Rectal smooth muscle tissue (tissue), 1 donor: ENCODE measurements at regions not wholly inside any gene's neighbourhood (a gene's known extent, or its start where the extent isn't known, plus 50 kb on each side); places are given as distances from the start of the nearest gene placed in this dataset.

Experiments used
- H3K27ac ChIP-seq: one replicate; pipeline ENCODE4 v1.7.0; 2013; ENCODE audit warnings: low read depth, low read length, inconsistent platforms
- H3K27me3 ChIP-seq: one replicate; pipeline ENCODE4 v1.7.0; 2013; ENCODE audit warnings: low read length; ENCODE audit not compliant: control insufficient read depth, insufficient read depth
- H3K36me3 ChIP-seq: one replicate; pipeline ENCODE4 v1.7.0; 2013; ENCODE audit warnings: low read length; ENCODE audit not compliant: control insufficient read depth, insufficient read depth
- H3K4me1 ChIP-seq: one replicate; pipeline ENCODE4 v1.7.0; 2013; ENCODE audit warnings: low read length; ENCODE audit not compliant: control insufficient read depth, insufficient read depth
- H3K4me3 ChIP-seq: one replicate; pipeline ENCODE4 v1.7.0; 2013; ENCODE audit warnings: low read length
- H3K9ac ChIP-seq: one replicate; pipeline ENCODE4 v1.7.0; 2013; ENCODE audit warnings: low read length

GRCh38 chr19:28329429-28329828 lies 883.5 kb downstream of the UQCRFS1 start:
- H3K36me3 ChIP-seq = no peaks in the 10 kb centered on the region
- H3K27me3 ChIP-seq = no peaks in the 10 kb centered on the region
- H3K9ac ChIP-seq = no peak overlapping the region
- H3K27ac ChIP-seq = no peak overlapping the region
- H3K4me3 ChIP-seq = no peak overlapping the region
- no peaks in the 10 kb centered on the region for H3K4me1 ChIP-seq

- no peaks in the 10 kb centered on the region for H3K36me3 ChIP-seq
Observed at GRCh38 chr19:28327905-28328304, 885.0 kb downstream of the UQCRFS1 start.

GRCh38 chr19:28326746-28327145 lies 886.2 kb downstream of the UQCRFS1 start:
- no peak overlapping the region for H3K4me3 ChIP-seq
- H3K4me1 ChIP-seq = no peaks in the 10 kb centered on the region
- H3K27me3 ChIP-seq = no peaks in the 10 kb centered on the region
- H3K36me3 ChIP-seq = no peaks in the 10 kb centered on the region
- H3K27ac ChIP-seq = no peak overlapping the region
- H3K9ac ChIP-seq = no peak overlapping the region

More at GRCh38 chr19:28327905-28328304, 885.0 kb downstream of the UQCRFS1 start:
- no peak overlapping the region for H3K9ac ChIP-seq
- no peak overlapping the region for H3K27ac ChIP-seq
- no peak overlapping the region for H3K4me3 ChIP-seq
- no peaks in the 10 kb centered on the region for H3K27me3 ChIP-seq
- no peaks in the 10 kb centered on the region for H3K4me1 ChIP-seq

GRCh38 chr19:28324275-28325060 lies 888.5 kb downstream of the UQCRFS1 start:
- Histone ChIP-seq H3K27me3 (no peaks in the 10 kb centered on the region), H3K4me3 (no peak overlapping the region), H3K36me3 (no peaks in the 10 kb centered on the region), H3K27ac (no peak overlapping the region), H3K4me1 (no peaks in the 10 kb centered on the region), H3K9ac (no peak overlapping the region)

- H3K4me1 ChIP-seq = no peaks in the 10 kb centered on the region
- no peak overlapping the region for H3K27ac ChIP-seq
- H3K27me3 ChIP-seq = no peaks in the 10 kb centered on the region
- no peak overlapping the region for H3K9ac ChIP-seq
- no peaks in the 10 kb centered on the region for H3K36me3 ChIP-seq
- H3K4me3 ChIP-seq = no peak overlapping the region
Observed at GRCh38 chr19:28322945-28323344, 890.0 kb downstream of the UQCRFS1 start.

GRCh38 chr19:28322491-28322890 lies 890.5 kb downstream of the UQCRFS1 start:
- H3K4me3 ChIP-seq = no peak overlapping the region
- no peaks in the 10 kb centered on the region for H3K4me1 ChIP-seq
- no peak overlapping the region for H3K27ac ChIP-seq
- H3K9ac ChIP-seq = no peak overlapping the region
- no peaks in the 10 kb centered on the region for H3K27me3 ChIP-seq
- H3K36me3 ChIP-seq = no peaks in the 10 kb centered on the region

- H3K27me3 ChIP-seq = no peaks in the 10 kb centered on the region
- no peak overlapping the region for H3K27ac ChIP-seq
- H3K4me3 ChIP-seq = no peak overlapping the region
- no peaks in the 10 kb centered on the region for H3K36me3 ChIP-seq
- H3K4me1 ChIP-seq = no peaks in the 10 kb centered on the region
- no peak overlapping the region for H3K9ac ChIP-seq
Observed at GRCh38 chr19:28319918-28320317, 893.0 kb downstream of the UQCRFS1 start.

- no peak overlapping the region for H3K27ac ChIP-seq
- H3K4me3 ChIP-seq = no peak overlapping the region
- no peaks in the 10 kb centered on the region for H3K36me3 ChIP-seq
- no peaks in the 10 kb centered on the region for H3K27me3 ChIP-seq
- no peak overlapping the region for H3K9ac ChIP-seq
- H3K4me1 ChIP-seq = no peaks in the 10 kb centered on the region
Observed at GRCh38 chr19:28319227-28319626, 893.7 kb downstream of the UQCRFS1 start.

GRCh38 chr19:28318469-28319179 lies 894.3 kb downstream of the UQCRFS1 start:
- H3K4me3 ChIP-seq = no peak overlapping the region
- H3K36me3 ChIP-seq = no peaks in the 10 kb centered on the region
- H3K9ac ChIP-seq = no peak overlapping the region
- H3K27me3 ChIP-seq = no peaks in the 10 kb centered on the region
- no peak overlapping the region for H3K27ac ChIP-seq
- no peaks in the 10 kb centered on the region for H3K4me1 ChIP-seq

GRCh38 chr19:28316464-28316863 lies 896.5 kb downstream of the UQCRFS1 start:
- H3K27ac ChIP-seq = no peak overlapping the region
- H3K9ac ChIP-seq = no peak overlapping the region
- H3K4me3 ChIP-seq = no peak overlapping the region
- no peaks in the 10 kb centered on the region for H3K4me1 ChIP-seq
- no peaks in the 10 kb centered on the region for H3K27me3 ChIP-seq
- no peaks in the 10 kb centered on the region for H3K36me3 ChIP-seq

GRCh38 chr19:28314756-28315155 lies 898.2 kb downstream of the UQCRFS1 start:
- Histone ChIP-seq H3K9ac (no peak overlapping the region), H3K27me3 (no peaks in the 10 kb centered on the region), H3K27ac (no peak overlapping the region), H3K36me3 (no peaks in the 10 kb centered on the region), H3K4me3 (no peak overlapping the region), H3K4me1 (no peaks in the 10 kb centered on the region)

- H3K4me1 ChIP-seq = no peaks in the 10 kb centered on the region
- H3K36me3 ChIP-seq = no peaks in the 10 kb centered on the region
- H3K27ac ChIP-seq = no peak overlapping the region
- H3K27me3 ChIP-seq = no peaks in the 10 kb centered on the region
- H3K4me3 ChIP-seq = no peak overlapping the region
- no peak overlapping the region for H3K9ac ChIP-seq
Observed at GRCh38 chr19:28314287-28314686, 898.7 kb downstream of the UQCRFS1 start.

GRCh38 chr19:28313633-28314032 lies 899.3 kb downstream of the UQCRFS1 start:
- Histone ChIP-seq H3K4me3 (no peak overlapping the region), H3K27me3 (no peaks in the 10 kb centered on the region), H3K9ac (no peak overlapping the region), H3K4me1 (no peaks in the 10 kb centered on the region), H3K27ac (no peak overlapping the region), H3K36me3 (no peaks in the 10 kb centered on the region)
